HG02623 (cell line): ENCODE measurements at regions not wholly inside any gene's neighbourhood (a gene's known extent, or its start where the extent isn't known, plus 50 kb on each side); places are given as distances from the start of the nearest gene placed in this dataset.
"Not testable (repeated sequence)": the region's sequence is repeated elsewhere in the genome, so short reads cannot be mapped to it uniquely, and the experiment has no call there.

Experiments
- ATAC-seq: cut with Tn5 transposase; IDR thresholded peaks from one replicate; pipeline ENCODE4 v1.9.1; 2021; ENCODE audit warnings: moderate library complexity; ENCODE audit not compliant: unreplicated experiment

DNA sequence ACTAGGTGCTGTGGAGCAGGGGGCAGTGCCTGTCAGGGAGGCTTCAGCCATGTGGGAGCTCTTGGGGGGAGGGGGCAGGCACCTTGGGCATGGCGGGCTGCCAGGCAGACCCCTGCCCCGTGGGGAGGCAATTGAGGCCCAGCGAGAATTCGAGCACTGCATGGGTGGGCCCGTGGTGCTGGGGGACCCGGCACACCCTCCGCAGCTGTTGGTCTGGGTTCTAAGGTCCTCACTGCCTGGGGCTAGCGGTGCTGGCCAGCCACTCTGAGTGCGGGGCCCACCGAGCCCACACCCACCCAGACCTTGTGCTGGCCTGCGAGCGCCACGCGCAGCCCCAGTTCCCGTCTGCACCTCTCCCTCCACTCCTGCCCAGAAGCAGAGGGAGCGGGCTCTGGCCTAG lies 835.5 kb upstream of the CNTN5 start:
- no peak for ATAC-seq

DNA sequence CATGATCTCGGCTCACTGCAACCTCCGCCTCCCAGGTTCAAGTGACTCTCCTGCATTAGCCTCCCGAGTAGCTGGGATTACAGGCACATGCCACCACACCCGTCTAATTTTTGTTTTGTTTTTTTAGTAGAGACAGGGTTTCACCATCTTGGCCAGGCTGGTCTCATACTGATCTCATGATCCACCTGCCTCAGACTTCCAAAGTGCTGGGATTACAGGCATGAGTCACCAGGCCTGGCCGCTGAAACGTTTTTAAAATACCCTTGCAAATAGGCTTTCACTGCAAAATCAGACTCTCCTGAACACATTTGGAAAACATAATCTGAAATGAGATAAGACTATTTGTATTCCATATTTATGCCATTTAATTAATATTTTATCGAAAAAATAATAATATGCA lies 826.1 kb upstream of the CNTN5 start:
- ATAC-seq = no peak

DNA sequence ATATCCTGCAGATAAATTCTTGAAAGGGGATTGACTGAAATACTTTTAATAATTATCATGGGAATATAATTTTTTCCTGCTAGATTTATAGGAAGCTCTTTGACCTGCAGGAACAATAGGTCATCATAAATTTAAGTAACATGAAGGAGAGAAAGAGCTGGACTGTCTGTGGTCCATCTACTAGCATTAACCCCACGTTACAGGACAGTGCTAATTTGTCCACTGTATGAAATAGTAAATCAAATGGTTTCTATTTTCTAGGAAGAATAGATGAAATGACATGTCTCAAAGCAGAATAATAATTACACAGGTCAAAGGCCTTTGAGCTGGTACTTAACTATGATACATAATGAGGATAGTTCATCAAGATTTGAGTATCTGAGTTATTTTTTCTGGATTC lies 825.4 kb upstream of the CNTN5 start:
- ATAC-seq = no peak

DNA sequence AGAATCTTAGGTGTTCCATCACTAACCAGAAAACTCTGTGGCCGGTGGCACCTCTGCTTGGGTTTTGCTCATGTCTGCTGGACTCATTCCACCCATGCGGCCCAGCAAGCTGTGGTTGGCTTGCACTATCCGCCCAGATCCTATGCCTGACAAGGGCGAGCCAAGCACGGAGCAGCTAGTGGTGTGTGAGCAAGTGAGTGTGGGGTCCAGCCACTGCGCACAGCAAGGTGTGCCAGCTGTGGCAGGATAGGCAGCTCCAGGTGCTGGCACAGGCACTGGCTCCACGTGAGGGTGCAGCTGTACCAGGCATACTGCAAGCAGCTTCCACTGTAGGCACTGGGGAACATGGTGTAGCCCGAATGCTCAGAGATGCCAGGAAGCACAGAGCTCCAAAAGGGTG lies 813.7 kb upstream of the CNTN5 start:
- ATAC-seq = no peak

DNA sequence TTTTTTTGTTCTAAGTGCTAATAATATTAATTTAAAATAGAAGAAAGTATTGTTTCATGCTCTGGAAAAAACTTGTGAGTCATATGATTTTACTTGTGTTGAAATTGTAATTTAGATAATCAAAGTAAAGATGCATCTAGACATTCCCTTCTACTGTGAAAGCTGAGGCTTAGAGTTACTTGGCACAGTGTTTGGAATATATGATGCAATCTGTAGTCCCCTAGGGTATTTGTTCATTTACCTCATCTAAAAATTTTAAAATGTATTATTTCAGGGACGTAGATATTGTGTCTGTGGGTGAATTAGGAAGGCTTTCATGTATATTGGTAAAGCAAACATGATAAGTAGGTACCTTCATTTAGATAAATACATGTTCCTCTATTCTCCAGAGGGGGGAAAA lies 793.5 kb upstream of the CNTN5 start:
- no peak for ATAC-seq

DNA sequence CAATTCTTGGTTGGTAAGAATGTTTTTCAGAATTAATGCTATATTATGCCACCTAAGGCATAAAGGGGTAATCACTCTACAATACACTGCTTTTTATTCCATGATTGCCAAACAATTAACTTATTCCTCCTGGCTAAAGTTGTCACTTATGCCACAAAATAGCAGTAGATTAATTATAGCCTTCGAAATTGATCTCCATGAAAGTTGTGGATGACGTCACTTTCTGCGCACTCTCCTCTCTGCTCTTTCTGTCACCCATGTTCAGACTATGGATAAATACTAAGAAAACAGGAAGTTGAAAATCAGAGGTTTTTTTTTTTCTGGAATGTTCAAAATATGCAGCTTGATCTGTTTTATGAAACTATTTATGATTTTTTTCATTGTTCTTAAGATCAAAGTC lies 790.1 kb upstream of the CNTN5 start:
- ATAC-seq = no peak

DNA sequence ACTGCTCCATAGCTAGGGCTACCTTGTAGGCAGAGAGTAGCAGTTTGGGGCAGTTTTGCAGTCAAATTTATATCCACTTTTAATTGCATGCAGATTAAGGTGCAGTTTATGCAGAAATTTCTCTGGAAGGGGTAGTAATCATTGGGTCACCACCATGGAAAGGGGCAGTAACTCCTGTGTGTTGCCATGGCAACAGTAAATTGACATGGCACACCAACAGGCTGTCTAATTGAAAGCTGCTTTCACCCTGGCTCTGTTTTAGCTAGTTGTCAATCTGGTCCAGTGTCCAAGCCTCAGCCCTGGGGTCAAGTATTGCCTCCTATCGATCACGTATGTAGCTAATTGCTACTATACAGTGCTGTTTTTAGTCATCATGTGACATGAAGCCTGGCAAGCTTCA lies 786.1 kb upstream of the CNTN5 start:
- no peak for ATAC-seq

DNA sequence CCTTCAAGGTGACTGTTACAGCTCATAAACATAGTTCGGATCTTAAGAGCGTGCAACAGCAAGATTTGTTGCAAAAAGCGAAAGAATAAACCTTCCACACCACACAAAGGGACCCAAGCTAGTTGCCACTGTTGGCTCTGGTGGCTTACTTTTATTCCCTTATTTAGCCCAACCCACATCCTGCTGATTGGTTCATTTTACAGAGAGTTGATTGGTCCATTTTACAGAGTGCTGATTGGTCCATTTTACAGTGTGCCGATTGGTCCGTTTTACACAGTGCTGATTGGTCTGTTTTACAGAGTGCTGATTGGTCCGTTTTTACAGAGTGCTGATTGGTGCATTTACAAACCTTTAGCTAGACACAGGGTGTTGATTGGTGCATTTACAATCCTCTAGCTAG lies 776.9 kb upstream of the CNTN5 start:
- no peak for ATAC-seq

DNA sequence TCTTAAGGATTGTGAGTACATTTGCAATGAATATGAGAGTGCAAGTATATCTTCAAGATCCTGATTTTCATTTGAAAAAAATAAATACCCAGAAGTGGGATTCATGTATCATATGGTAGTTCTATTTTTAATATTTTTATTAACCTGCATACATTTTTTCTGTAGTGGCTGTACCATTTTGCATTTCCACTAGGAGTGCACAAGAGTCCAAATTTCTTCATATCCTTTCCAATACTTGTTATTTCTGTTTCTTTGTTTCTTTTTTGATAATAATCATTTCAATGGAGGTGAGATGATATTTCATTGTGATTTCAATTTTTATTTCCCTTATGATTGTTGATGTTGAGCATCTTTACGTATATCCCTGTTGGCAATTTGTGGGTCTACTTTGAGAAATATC lies 759.8 kb upstream of the CNTN5 start:
- no peak for ATAC-seq

DNA sequence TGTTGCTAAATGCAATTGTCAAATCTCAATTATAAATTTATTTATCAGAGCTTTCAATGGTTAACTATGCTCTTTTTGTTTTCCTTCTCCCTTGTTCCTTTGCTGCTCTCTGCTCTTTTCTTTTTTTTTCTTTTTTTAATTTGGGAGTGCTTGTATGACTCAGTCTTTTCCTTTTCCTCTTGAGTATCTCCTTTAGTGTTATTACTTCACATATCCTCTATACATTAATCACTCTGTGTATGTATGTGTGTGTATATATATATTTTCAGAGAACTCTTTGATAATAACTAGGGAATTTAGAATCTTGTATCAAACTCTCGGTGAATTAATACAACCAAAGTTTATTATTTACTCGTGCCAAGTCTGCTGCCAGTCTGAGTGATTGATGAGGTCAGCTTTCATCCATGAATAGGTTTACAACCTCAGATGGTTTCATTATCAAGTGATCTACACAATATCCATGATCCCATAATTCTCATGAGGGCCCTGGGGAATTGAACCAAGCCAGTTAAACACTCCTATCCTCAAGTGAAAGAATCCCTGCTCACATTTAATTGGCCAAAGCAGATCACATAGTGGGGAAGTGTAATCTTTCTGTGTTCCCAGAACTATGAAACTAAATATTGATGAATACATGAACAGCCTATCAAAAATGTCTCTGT lies 743.4 kb upstream of the CNTN5 start:
- ATAC-seq = no peak

DNA sequence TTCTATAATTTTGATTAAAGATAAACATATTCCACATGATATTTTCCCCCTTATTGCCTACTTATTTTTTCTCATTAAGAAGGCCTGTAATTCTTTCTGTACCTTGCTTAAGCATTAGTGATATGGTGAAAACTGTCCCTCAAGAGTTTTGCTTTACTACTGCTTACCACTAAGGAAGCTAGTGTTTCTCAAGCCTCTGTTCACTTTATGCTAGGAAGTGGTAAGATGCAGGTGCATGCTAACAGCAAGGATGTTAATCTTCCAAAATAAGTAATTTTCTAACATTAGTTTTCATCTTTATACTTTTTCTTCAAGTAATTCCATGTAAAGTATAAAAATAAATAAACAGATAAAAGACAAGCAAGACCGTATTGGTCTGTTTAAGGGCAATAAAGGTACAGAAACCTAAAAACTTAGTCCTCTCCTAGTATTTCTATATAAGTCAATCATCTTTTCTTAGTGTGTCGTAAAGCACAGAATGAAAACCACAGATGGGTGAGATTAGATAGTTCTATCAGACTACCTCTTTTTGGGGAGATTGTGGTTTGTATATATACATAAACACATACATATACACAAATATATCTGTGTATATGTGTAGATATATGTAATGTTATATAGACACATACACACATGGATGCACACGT lies 731.0 kb upstream of the CNTN5 start:
- no peak for ATAC-seq

DNA sequence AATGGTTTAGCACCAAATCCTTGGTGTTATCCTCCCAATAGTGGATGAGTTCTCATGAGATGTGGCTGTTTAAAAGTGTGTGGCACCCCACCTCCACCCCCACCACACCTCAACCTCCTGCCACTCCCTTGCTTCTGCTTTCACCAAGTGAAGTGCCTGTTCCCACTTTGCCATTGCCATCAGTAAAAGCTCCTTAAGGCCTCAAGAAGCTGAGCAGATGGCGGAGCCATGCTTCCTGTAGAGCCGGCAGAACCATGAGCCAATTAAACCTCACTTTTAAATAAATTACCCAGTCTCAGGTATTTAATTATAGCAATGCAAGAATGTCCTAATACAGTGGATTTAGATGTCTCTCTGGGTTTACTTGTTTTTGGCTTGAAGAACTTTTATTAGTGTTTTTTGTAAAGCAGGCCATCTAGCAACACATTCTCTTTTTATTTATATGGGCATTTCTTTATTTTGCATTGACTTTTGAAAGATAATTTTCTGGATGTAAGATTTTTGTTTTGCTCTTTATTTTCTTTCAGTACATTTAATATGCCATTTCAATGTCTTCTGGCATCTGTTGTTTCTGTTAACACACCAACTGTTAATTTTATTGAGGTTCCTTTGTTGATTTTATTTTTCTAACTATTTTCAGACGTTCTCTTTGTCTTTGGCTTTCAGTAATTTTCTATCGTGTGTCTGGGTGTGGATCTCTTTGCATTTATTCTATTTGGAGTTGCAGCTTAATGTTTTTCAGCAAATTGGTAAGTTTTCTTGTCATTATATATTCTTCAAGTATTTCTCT lies 724.5 kb upstream of the CNTN5 start:
- ATAC-seq = no peak

DNA sequence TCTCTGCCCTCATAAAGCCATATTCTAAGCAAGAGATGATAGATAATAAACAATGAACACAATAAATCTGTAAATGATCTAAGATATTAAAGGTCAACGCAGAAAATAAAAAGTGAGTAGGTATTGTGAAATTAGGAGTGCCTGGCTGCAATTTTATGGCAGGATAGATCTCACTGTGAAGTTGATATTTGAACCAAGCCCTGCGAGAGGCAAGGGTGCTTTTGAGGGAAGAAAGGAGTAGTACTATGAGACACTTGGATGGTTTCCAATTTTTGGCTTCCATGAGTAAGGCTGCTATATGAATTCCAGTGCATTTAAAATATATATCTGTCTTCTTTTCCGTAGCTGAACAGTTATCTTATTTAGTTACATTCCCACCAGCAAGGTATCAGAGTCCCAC lies 720.0 kb upstream of the CNTN5 start:
- no peak for ATAC-seq

DNA sequence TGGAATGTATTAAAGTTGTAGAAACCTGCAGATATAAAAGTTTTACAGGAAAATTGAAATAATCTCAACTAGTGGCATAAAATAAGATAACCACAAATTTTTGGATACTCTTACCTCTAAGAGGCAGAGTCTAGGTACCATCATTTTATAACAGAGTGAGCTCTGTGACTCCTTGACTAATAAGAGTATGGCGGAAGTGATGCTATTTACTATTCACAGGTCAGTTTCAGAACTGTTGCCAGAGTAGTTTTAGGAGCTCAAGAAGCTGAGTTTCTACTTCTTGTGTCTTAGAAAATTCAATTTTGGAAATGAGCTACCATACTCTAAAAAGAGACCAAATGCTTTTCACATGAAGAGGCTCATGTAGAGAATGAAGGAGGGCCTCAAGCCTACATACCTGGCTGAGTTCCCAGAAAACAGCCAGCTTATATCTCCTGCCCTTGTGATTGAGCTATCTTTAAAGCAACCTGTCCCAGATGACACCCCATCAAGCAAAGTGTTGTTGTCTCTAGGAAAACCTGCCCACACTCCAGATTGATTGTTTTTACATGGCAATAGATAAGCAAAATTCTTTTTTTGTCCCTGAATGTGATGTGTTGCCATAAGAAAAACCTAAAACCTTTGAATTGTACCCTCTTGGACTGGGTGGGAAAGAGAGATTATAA lies 712.8 kb upstream of the CNTN5 start:
- ATAC-seq = no peak

DNA sequence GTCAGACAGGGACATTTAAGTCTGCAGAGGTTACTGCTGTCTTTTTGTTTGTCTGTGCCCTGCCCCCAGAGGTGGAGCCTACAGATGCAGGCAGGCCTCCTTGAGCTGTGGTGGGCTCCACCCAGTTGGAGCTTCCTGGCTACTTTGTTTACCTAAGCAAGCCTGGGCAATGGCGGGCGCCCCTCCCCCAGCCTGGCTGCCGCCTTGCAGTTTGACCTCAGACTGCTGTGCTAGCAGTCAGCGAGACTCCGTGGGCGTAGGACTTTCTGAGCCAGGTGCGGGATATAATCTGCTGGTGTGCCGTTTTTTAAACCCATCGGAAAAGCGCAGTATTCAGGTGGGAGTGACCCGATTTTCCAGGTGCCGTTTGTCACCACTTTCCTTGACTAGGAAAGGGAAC lies 690.4 kb upstream of the CNTN5 start:
- not testable (repeated sequence) for ATAC-seq

DNA sequence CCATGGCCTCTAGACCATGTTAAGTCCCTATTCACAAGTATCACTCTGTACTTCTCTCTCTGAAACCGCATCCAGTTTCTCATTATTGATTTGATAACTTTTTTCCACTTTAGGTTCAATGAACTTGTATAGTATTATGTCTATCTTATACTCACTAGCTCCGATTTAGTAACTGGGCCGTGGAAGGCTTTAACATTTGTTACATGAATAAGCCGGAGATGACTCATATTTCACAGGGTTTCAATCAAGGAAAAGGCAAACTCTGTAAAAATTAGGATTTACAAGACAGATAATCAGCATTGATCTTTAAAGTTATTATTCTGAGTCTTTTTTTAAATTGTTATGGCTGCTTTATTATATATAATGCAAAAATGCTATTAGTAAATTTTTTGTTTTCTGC lies 662.2 kb upstream of the CNTN5 start:
- ATAC-seq = no peak

DNA sequence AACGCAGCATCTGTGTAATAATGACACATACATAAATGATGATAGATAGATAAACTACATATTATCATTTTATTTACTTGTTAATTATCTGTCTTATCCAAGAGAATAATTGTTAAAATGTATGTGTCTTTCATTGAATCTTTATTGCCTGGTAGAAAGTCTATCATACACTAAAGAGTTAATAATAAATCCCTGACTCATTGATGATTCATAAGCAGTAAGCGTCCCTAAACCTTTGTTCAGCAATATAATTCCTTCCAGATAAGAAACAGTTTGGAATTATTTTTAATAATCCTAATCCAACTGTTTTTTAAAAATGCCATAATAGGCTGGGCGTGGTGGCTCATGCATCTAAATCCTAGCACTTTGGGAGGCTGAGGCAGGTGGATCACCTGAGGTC lies 655.6 kb upstream of the CNTN5 start:
- ATAC-seq = no peak

DNA sequence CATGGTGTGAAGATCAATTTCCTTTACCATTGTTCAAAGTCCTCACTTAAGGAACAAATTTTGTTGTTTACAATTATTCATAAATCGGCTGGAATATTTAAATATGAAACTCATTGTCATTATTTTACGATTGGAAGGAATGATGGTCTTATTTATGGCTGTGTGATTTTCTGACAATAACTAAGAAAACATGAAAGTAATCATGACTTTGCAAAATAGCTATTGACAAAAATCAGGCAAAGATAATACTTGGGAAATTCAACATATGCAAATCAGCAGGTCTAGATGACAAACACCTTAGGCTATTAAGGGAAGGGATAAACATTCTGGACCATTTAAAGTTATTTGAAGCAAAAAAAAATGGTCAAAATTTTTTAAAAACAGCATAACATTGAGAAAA lies 654.8 kb upstream of the CNTN5 start:
- ATAC-seq = no peak

DNA sequence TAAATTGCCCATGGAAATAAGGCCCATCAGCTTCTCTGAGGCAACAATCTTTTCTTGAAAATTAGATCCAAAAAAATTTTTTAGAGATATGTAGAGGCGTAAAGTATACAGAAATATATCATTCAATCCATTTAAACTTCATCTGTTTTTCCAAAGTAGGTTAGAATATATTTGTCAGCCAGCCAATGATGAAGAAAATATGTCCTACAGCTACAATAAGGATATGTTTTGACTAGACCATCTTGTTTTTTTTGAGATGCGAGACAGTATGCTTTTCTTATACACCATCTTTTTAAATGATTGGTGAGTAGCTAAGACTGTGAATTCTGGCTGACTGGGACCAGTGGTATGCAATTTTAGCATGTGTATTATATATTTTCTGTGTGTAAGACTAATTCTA lies 630.4 kb upstream of the CNTN5 start:
- no peak for ATAC-seq

DNA sequence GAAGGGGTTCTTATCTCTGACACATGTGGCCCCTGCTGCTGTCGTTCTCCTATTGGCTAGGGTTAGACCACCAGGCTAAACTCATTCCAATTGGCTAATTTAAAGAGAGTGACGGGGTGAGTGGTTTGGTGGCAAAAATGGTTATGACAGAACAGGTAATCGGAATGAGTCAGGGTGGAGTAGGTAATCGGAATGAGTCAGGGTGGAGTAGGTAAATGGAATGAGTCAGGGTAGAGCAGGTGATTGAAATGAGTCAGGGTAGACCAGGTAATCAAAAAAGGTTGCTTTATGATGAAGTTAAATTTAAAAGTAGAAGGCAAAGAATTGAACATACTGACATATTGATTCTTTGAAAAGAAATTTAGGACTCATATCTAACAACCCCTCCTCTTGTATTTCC lies 626.2 kb upstream of the CNTN5 start:
- ATAC-seq = not testable (repeated sequence)

DNA sequence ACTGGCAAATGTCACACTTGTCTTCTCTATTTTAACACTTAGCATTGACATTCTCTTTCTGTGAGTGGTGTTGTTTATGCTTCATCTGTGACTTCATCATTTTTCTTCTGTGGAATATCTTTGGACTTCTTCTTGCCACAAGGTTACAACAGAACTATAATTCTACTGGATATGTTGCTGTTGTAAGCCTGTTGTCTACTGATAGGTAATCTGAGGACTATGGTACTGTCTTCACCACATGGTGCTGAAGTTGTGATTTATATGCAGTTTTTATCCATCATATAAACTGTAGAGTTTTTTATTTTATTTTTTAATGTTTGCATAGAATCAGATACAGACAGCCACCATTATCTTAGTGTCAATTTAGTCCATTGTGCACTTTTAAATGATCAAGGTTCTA lies 622.2 kb upstream of the CNTN5 start:
- no peak for ATAC-seq

DNA sequence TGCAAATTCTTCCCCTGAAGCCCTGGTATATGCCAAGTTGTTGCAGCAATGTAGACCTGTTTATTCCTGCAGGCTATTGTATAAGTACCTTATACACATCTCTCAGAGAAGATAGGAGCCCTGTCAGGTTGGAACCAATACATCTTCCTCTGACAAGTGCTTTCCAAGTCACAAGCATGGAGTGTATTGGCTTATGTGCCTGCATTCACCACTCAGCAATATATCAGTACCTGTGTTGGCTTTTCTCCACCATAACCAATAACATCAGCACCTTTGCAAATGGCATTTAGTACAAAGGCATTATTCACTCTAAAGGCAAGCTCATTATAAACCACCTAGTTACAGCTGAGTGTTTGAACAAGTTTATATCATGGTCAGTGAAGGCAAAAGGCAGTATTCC lies 611.7 kb upstream of the CNTN5 start:
- no peak for ATAC-seq
